NB4 (cell line): ENCODE measurements at regions not wholly inside any gene's neighbourhood (a gene's known extent, or its start where the extent isn't known, plus 50 kb on each side); places are given as distances from the start of the nearest gene placed in this dataset.

Source experiments
- DNase-seq: peaks from one replicate; pipeline ENCODE4 v3.0.0; 2010; ENCODE audit warnings: low read depth
- H3K4me3 ChIP-seq: one replicate; pipeline ENCODE4 v1.5.1; 2011; ENCODE audit warnings: mild to moderate bottlenecking, low read depth, low read length, moderate library complexity
- CTCF ChIP-seq: IDR thresholded peaks from one replicate; pipeline ENCODE4 v1.5.1; 2012; ENCODE audit warnings: low read depth, low read length
- MAX ChIP-seq: IDR thresholded peaks from 2 replicates; pipeline ENCODE4 v1.6.1; 2011; ENCODE audit warnings: low read depth, low read length
- MYC ChIP-seq: IDR thresholded peaks from 2 replicates; pipeline ENCODE4 v1.6.1; 2011; ENCODE audit warnings: low read depth, low read length
- POLR2A ChIP-seq: IDR thresholded peaks from 2 replicates; pipeline ENCODE4 v1.6.1; 2011; ENCODE audit warnings: mild to moderate bottlenecking; ENCODE audit not compliant: insufficient read length; ENCODE audit errors: extremely low read depth

- TF ChIP-seq CTCF, result no peak
- TF ChIP-seq MYC, result no peak
- no peak for TF ChIP-seq POLR2A
- no peak for TF ChIP-seq MAX
- DNase-seq, result no peak
- H3K4me3 ChIP-seq, result no peak overlapping the region
These were observed 306.0 kb downstream of the TFEC start for GRCh38 chr7:115724400-115725056.

- no peak for TF ChIP-seq MYC
- no peak for TF ChIP-seq POLR2A
- TF ChIP-seq CTCF, result no peak
- no peak for TF ChIP-seq MAX
- H3K4me3 ChIP-seq, result no peak overlapping the region
- DNase-seq, result no peak
These were observed 308.1 kb downstream of the TFEC start for GRCh38 chr7:115722302-115722977.

- H3K4me3 ChIP-seq, result no peak overlapping the region
- DNase-seq, result no peak
- TF ChIP-seq CTCF (no peak), MYC (no peak), MAX (no peak), POLR2A (no peak)
These were observed 309.0 kb downstream of the TFEC start for GRCh38 chr7:115721293-115722217.

GRCh38 chr7:115719963-115720362 lies 310.6 kb downstream of the TFEC start:
- DNase-seq, result no peak
- TF ChIP-seq CTCF, result no peak
- no peak for TF ChIP-seq MYC
- TF ChIP-seq MAX, result no peak
- TF ChIP-seq POLR2A, result no peak
- no peak overlapping the region for H3K4me3 ChIP-seq

GRCh38 chr7:115709664-115710063 lies 320.9 kb downstream of the TFEC start:
- DNase-seq, result no peak
- H3K4me3 ChIP-seq, result no peak overlapping the region
- TF ChIP-seq CTCF, result no peak
- TF ChIP-seq MAX, result no peak
- no peak for TF ChIP-seq MYC
- TF ChIP-seq POLR2A, result no peak
